ENCODE measurements at regions not wholly inside any gene's neighbourhood (a gene's known extent, or its start where the extent isn't known, plus 50 kb on each side); places are given as distances from the start of the nearest gene placed in this dataset.

- H3K36me3 ChIP-seq (ENCODE audit: control insufficient read depth in 1 of 2, insufficient read depth in 2 of 2, low read length in 2 of 2), result no peaks in the 10 kb centered on the region
- H3K79me2 ChIP-seq (ENCODE audit: insufficient read depth, low read length), result no peaks in the 10 kb centered on the region
- no peak overlapping the region for H3K4me3 ChIP-seq (replicated peaks in 1 of 2; ENCODE audit: low read depth in 1 of 2, low read length in 2 of 2)
- H2AFZ ChIP-seq (ENCODE audit: low read depth, low read length, poor library complexity, severe bottlenecking), result no peak overlapping the region
- H3K9me3 ChIP-seq (ENCODE audit: control insufficient read depth in 1 of 2, insufficient read depth in 1 of 2, low read depth in 1 of 2, low read length in 2 of 2), result 0 out of 4 replicates have a peak, but pooled peaks cover 0 to 4% of the 10 kb centered on the region in 2 experiments
- no peaks in the 10 kb centered on the region for H4K20me1 ChIP-seq (ENCODE audit: insufficient read depth)
- ChIA-PET POLR2A (no interaction called here), RAD21 (ENCODE audit: low non-redundant PET in 1 of 2, low total read pairs in 2 of 2, uncharacterized antibody in 2 of 2, unreplicated experiment in 2 of 2) (no interaction called here), CTCF (no interaction called here)
- TF ChIP-seq ATF3 (IDR thresholded peaks at IDR 0.05), result no peak
- TF ChIP-seq SP1 (IDR thresholded peaks at IDR 0.05; ENCODE audit: low read depth), result no peak
- no peak for TF ChIP-seq ELF1 (IDR thresholded peaks at IDR 0.05; ENCODE audit: borderline replicate concordance, low read depth)
- no peak for TF ChIP-seq FOSL1 (IDR thresholded peaks at IDR 0.05; ENCODE audit: low read depth)
- TF ChIP-seq CBX3 (IDR thresholded peaks at IDR 0.05; ENCODE audit: low read depth), result no peak
- no peak for TF ChIP-seq EZH2 (IDR thresholded peaks at IDR 0.05)
- TF ChIP-seq YY1 (IDR thresholded peaks at IDR 0.05; ENCODE audit: extremely low read depth, insufficient replicate concordance, low read depth, low read length), result no peak
- TF ChIP-seq RAD21 (IDR thresholded peaks at IDR 0.05; ENCODE audit: low read depth), result no peak
- TF ChIP-seq REST (IDR thresholded peaks at IDR 0.05; ENCODE audit: low read depth), result no peak
- intact Hi-C loops (cut with micrococcal nuclease), result no loop called here
- H3K4me2 ChIP-seq (ENCODE audit: low read length), result no peak overlapping the region
- no peaks in the 10 kb centered on the region for H3K27me3 ChIP-seq (ENCODE audit: insufficient read depth, low read length)
- BruUV-seq (replicated peaks), result no TSS peak
- H3K4me1 ChIP-seq (ENCODE audit: control insufficient read depth in 1 of 2, insufficient read depth in 2 of 2, low read length in 2 of 2), result peaks cover 0 to 12% of the 10 kb centered on the region in 2 experiments; a peak in 1 of 4 replicates
- no peak overlapping the region for H3K27ac ChIP-seq (ENCODE audit: low read depth, low read length)
- DNase-seq (ENCODE audit: low read depth, low spot score) (no peak), ATAC-seq (no peak)
- H3K9ac ChIP-seq (ENCODE audit: low read length), result no peak overlapping the region
- no peaks in the 10 kb centered on the region for H3K9me2 ChIP-seq (ENCODE audit: insufficient read depth)
Observed at GRCh38 chr12:93944911-93945310, 203.5 kb upstream of the PLXNC1 start.

Data from HCT116 (cell line).